ENCODE measurements at regions not wholly inside any gene's neighbourhood (a gene's known extent, or its start where the extent isn't known, plus 50 kb on each side); places are given as distances from the start of the nearest gene placed in this dataset.

DNA sequence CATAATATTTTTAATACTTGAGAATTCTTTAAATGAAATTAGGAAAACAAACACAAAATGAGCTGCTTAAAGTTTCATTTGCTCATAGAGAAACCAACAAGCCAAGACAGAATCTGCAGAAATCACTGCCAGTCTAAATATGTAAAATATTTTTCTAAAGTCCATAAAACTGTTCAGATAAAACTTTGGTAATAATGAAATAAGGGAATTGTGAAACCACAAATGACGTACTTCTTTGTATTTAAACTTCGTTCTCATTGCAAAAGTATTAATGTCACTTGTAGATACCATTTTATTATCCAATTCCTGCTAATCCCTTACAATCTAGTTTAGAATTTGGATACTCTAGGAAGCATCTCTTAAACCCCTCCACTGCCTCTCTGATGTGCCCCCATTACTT is 234.5 kb upstream of the NEGR1 start:
- no peak for TF ChIP-seq EZH2 (IDR thresholded peaks at IDR 0.05; ENCODE audit: insufficient read depth, poor library complexity, severe bottlenecking)
- no peak for TF ChIP-seq EZH2phosphoT487 (IDR thresholded peaks at IDR 0.05; ENCODE audit: insufficient read depth, low read depth)
